ENCODE measurements at regions not wholly inside any gene's neighbourhood (a gene's known extent, or its start where the extent isn't known, plus 50 kb on each side); places are given as distances from the start of the nearest gene placed in this dataset.

DNA sequence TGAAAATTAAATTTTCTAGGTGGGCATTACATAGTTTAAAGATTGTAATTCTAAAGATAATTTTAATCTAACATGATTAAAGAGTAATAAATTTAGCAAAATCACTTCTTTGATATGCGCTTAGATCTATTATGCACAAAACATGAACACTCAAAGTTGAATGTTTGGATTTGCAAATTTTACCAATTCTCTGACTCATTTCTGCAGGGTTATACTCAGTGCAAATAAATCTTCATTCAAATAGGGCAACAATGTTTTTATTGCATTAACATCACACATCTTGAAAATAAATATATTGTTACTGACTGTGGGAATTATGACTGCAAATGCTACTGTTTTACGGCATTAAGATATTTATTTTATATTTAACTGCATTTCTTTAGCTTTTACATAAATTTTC is 110.7 kb downstream of the OGFRL1 start:
- TF ChIP-seq CTCF (IDR thresholded peaks at IDR 0.05) (no peak), POLR2AphosphoS5 (IDR thresholded peaks at IDR 0.05) (no peak), POLR2A (IDR thresholded peaks at IDR 0.05) (no peak)

Measured in prostate gland (tissue), 2 donors.